OCI-LY7 (cell line): ENCODE measurements at regions not wholly inside any gene's neighbourhood (a gene's known extent, or its start where the extent isn't known, plus 50 kb on each side); places are given as distances from the start of the nearest gene placed in this dataset.

Source experiments
- BruUV-seq: library from RNA; stranded (reverse); fragments of 400-500 nt; replicated peaks from 2 replicates; lab custom pipeline; 2021; lab: Mats Ljungman, UMichigan
- CTCF ChIA-PET: fragments of 300-600 bp; sonication (Branson Sonifier 250); formaldehyde crosslinking; loops from one replicate; lab custom pipeline; 2022; ENCODE audit warnings: antibody characterized with exemption; ENCODE audit not compliant: unreplicated experiment; lab: Charles Lee
- POLR2A ChIA-PET: fragments of 300-600 bp; sonication (Branson Sonifier 250); formaldehyde crosslinking; loops from one replicate; lab custom pipeline; 2022; ENCODE audit warnings: antibody characterized with exemption; lab: Charles Lee
- DNase-seq: peaks from one replicate; pipeline ENCODE4 v3.0.0-alpha.2; 2015; ENCODE audit warnings: low spot score
- H2AFZ ChIP-seq: fragments of 200-600 bp; sonication (generic), shearing (Covaris generic); 2 replicates; pipeline ENCODE4 v1.6.1; 2014; ENCODE audit warnings: mild to moderate bottlenecking, antibody characterized with exemption, low read length, moderate library complexity
- H3K27ac ChIP-seq: fragments of 200-600 bp; sonication (generic); 2 replicates; pipeline ENCODE4 v1.5.1; 2014; ENCODE audit warnings: mixed run types, low read depth, mild to moderate bottlenecking, moderate library complexity, low read length, inconsistent platforms; ENCODE audit not compliant: poor library complexity, severe bottlenecking
- H3K36me3 ChIP-seq: fragments of 200-600 bp; sonication (generic); 2 replicates; pipeline ENCODE4 v1.6.1; 2014; ENCODE audit warnings: mild to moderate bottlenecking, antibody characterized with exemption, low read length, moderate library complexity, mixed read lengths; ENCODE audit not compliant: insufficient read depth
- H3K4me1 ChIP-seq: fragments of 200-600 bp; sonication (generic); 2 replicates; pipeline ENCODE4 v1.5.1; 2014; ENCODE audit warnings: mild to moderate bottlenecking, low read length; ENCODE audit not compliant: insufficient read depth, poor library complexity, severe bottlenecking
- H3K4me2 ChIP-seq: fragments of 200-600 bp; sonication (generic); 2 replicates; pipeline ENCODE4 v1.6.1; 2014; ENCODE audit warnings: mild to moderate bottlenecking, low read length
- H3K4me3 ChIP-seq: fragments of 200-600 bp; sonication (generic); 2 replicates; pipeline ENCODE4 v1.5.1; 2014; ENCODE audit warnings: mild to moderate bottlenecking, low read depth, low read length; ENCODE audit not compliant: poor library complexity, severe bottlenecking
- H3K79me2 ChIP-seq: fragments of 200-600 bp; sonication (generic); 2 replicates; pipeline ENCODE4 v1.6.1; 2016; ENCODE audit warnings: low read depth, mild to moderate bottlenecking, low read length, moderate library complexity, mixed read lengths; ENCODE audit not compliant: insufficient read depth
- H3K9me2 ChIP-seq: fragments of 200-600 bp; sonication (generic); 2 replicates; pipeline ENCODE4 v1.6.1; 2016; ENCODE audit warnings: mild to moderate bottlenecking, low read length, mixed read lengths; ENCODE audit not compliant: insufficient read depth
- H3K9me3 ChIP-seq: fragments of 200-600 bp; sonication (generic); 2 replicates; pipeline ENCODE4 v1.6.1; 2014; ENCODE audit warnings: mild to moderate bottlenecking, mixed run types, low read length, mixed read lengths
- H4K20me1 ChIP-seq: fragments of 200-600 bp; sonication (generic); 2 replicates; pipeline ENCODE4 v1.6.1; 2014; ENCODE audit warnings: mild to moderate bottlenecking, antibody characterized with exemption, low read length, moderate library complexity, mixed read lengths; ENCODE audit not compliant: insufficient read depth
- EZH2phosphoT487 ChIP-seq: fragments of 200-600 bp; sonication (generic); IDR thresholded peaks from 2 replicates; pipeline ENCODE4 v1.6.1; 2018; ENCODE audit warnings: low read depth, borderline replicate concordance, mild to moderate bottlenecking, mixed run types, antibody characterized with exemption, low read length, moderate library complexity, mixed read lengths
- intact Hi-C: fragments of 100-400 bp; cut with micrococcal nuclease; formaldehyde crosslinking; loops from one replicate; pipeline ENCODE4 v1.10.0; 2022; ENCODE audit not compliant: unreplicated experiment
- TF ChIP-seq, protein P1 (sequence below): fragments of 200-600 bp; sonication (generic); conservative IDR thresholded peaks from 2 replicates; pipeline ENCODE4 v1.5.1; 2014; ENCODE audit warnings: mild to moderate bottlenecking, antibody characterized with exemption, low read length, moderate library complexity, mixed read lengths

- no peaks in the 10 kb centered on the region for H3K9me3 ChIP-seq
- POLR2A ChIA-PET, result no interaction called here
Measured at GRCh38 chr14:100398044-100398443, 74.9 kb downstream of the SLC25A47 start.

DNA sequence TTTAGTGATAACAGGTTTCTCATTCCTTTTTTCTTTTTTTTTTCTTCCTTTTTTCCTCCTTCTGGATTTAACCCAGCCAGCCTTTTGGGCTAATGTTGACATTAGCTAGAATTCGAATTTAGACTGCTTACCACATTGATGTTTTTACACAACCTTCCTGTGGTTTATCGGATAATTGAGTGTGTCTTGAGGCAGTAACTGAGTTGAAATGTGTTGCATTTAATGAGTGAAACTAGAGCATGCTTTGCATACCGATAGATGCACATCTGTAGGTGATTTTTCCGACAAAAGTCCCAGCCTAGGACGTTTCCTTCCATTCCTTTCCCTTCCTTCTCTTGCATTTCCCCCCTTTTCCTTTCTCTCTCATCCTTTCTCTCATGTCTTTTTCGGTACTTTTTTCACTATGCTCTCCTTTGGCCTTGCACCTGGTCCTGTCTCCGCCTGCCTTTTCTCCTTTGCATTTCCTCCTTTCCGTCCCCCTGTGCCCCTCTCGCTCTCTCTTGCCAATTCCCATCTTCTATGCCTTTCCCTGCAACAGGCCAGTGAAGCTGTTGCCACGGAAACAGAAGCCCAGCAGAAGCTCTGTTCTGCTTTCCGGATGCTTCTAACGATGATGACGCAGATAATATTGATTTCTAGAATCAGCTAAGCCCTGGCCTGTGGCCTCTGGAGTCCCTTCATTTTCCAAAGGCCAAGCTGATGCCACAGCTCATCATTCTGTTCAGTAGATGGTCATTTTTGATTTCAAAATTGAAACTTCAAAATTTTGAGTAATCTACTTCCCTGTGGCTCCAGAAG is 76.1 kb downstream of the SLC25A47 start:
- ChIA-PET CTCF (no interaction called here), POLR2A (no interaction called here)
- Histone ChIP-seq H3K9me3 (no peaks in the 10 kb centered on the region), H3K27ac (no peak overlapping the region), H3K36me3 (no peaks in the 10 kb centered on the region), H3K9me2 (no peaks in the 10 kb centered on the region), H3K4me2 (no peak overlapping the region), H3K79me2 (no peaks in the 10 kb centered on the region), H3K4me3 (no peak overlapping the region), H2AFZ (no peak overlapping the region), H4K20me1 (no peaks in the 10 kb centered on the region), H3K4me1 (no peaks in the 10 kb centered on the region)
- no peak for TF ChIP-seq EZH2phosphoT487
- TF ChIP-seq, protein P1, sequence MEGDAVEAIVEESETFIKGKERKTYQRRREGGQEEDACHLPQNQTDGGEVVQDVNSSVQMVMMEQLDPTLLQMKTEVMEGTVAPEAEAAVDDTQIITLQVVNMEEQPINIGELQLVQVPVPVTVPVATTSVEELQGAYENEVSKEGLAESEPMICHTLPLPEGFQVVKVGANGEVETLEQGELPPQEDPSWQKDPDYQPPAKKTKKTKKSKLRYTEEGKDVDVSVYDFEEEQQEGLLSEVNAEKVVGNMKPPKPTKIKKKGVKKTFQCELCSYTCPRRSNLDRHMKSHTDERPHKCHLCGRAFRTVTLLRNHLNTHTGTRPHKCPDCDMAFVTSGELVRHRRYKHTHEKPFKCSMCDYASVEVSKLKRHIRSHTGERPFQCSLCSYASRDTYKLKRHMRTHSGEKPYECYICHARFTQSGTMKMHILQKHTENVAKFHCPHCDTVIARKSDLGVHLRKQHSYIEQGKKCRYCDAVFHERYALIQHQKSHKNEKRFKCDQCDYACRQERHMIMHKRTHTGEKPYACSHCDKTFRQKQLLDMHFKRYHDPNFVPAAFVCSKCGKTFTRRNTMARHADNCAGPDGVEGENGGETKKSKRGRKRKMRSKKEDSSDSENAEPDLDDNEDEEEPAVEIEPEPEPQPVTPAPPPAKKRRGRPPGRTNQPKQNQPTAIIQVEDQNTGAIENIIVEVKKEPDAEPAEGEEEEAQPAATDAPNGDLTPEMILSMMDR, result no peak
- intact Hi-C loops, result no loop called here
- no peak for DNase-seq
- BruUV-seq, result no TSS peak

More at GRCh38 chr14:100398044-100398443, 74.9 kb downstream of the SLC25A47 start:
- no peak overlapping the region for H3K4me2 ChIP-seq
- no peak overlapping the region for H3K4me3 ChIP-seq
- BruUV-seq, result no TSS peak
- intact Hi-C loops, result no loop called here
- H3K4me1 ChIP-seq, result no peaks in the 10 kb centered on the region
- no peak overlapping the region for H2AFZ ChIP-seq
- no peak overlapping the region for H3K27ac ChIP-seq
- H4K20me1 ChIP-seq, result no peaks in the 10 kb centered on the region
- no peak for TF ChIP-seq EZH2phosphoT487
- TF ChIP-seq, protein P1, result no peak
- H3K9me2 ChIP-seq, result no peaks in the 10 kb centered on the region
- H3K79me2 ChIP-seq, result no peaks in the 10 kb centered on the region
- H3K36me3 ChIP-seq, result no peaks in the 10 kb centered on the region
- DNase-seq, result no peak
- CTCF ChIA-PET, result no interaction called here

GRCh38 chr14:100400115-100400514 is 77.0 kb downstream of the SLC25A47 start:
- H3K36me3 ChIP-seq, result no peaks in the 10 kb centered on the region
- no peaks in the 10 kb centered on the region for H3K79me2 ChIP-seq
- no peak overlapping the region for H2AFZ ChIP-seq
- no peaks in the 10 kb centered on the region for H3K9me2 ChIP-seq
- no peaks in the 10 kb centered on the region for H4K20me1 ChIP-seq
- DNase-seq, result no peak
- H3K9me3 ChIP-seq, result no peaks in the 10 kb centered on the region
- intact Hi-C loops, result no loop called here
- no peaks in the 10 kb centered on the region for H3K4me1 ChIP-seq
- BruUV-seq, result no TSS peak
- no peak for TF ChIP-seq EZH2phosphoT487
- TF ChIP-seq, protein P1, result no peak
- CTCF ChIA-PET, result no interaction called here
- no peak overlapping the region for H3K27ac ChIP-seq
- no peak overlapping the region for H3K4me2 ChIP-seq
- POLR2A ChIA-PET, result no interaction called here
- H3K4me3 ChIP-seq, result no peak overlapping the region
